ENCODE measurements at regions not wholly inside any gene's neighbourhood (a gene's known extent, or its start where the extent isn't known, plus 50 kb on each side); places are given as distances from the start of the nearest gene placed in this dataset.
"Not testable (repeated sequence)": the region's sequence is repeated elsewhere in the genome, so short reads cannot be mapped to it uniquely, and the experiment has no call there.

GRCh38 chr6:82419132-82419581 lies 55.5 kb downstream of the TPBG start:
- peak; percentile 82 for DNase-seq (ENCODE audit: low read depth)

- DNase-seq (ENCODE audit: low read depth): peak; percentile 74
These were observed 56.2 kb downstream of the TPBG start for GRCh38 chr6:82419859-82420258.

- no peak for DNase-seq (ENCODE audit: low read depth)
These were observed 67.0 kb downstream of the TPBG start for GRCh38 chr6:82430611-82431010.

- DNase-seq (ENCODE audit: low read depth): no peak
These were observed 73.1 kb downstream of the TPBG start for GRCh38 chr6:82436740-82437139.

GRCh38 chr6:82437701-82438100 lies 74.1 kb downstream of the TPBG start:
- DNase-seq (ENCODE audit: low read depth): no peak

- no peak for DNase-seq (ENCODE audit: low read depth)
These were observed 77.6 kb downstream of the TPBG start for GRCh38 chr6:82441047-82441855.

- DNase-seq (ENCODE audit: low read depth): no peak
These were observed 78.6 kb downstream of the TPBG start for GRCh38 chr6:82442061-82442719.

GRCh38 chr6:82458147-82458546 lies 94.5 kb downstream of the TPBG start:
- DNase-seq (ENCODE audit: low read depth): no peak

- no peak for DNase-seq (ENCODE audit: low read depth)
These were observed 95.1 kb downstream of the TPBG start for GRCh38 chr6:82458705-82459104.

GRCh38 chr6:82461536-82461935 lies 97.9 kb downstream of the TPBG start:
- no peak for DNase-seq (ENCODE audit: low read depth)

- peak; percentile 3 for DNase-seq (ENCODE audit: low read depth)
These were observed 103.7 kb downstream of the TPBG start for GRCh38 chr6:82467338-82467737.

- not testable (repeated sequence) for DNase-seq (ENCODE audit: low read depth)
These were observed 106.5 kb downstream of the TPBG start for GRCh38 chr6:82470123-82470522.

GRCh38 chr6:82475106-82475505 lies 111.5 kb downstream of the TPBG start:
- not testable (repeated sequence) for DNase-seq (ENCODE audit: low read depth)

- no peak for DNase-seq (ENCODE audit: low read depth)
These were observed 120.4 kb downstream of the TPBG start for GRCh38 chr6:82484001-82484400.

GRCh38 chr6:82484737-82485626 lies 121.4 kb downstream of the TPBG start:
- DNase-seq (ENCODE audit: low read depth): no peak

- no peak for DNase-seq (ENCODE audit: low read depth)
These were observed 124.3 kb downstream of the TPBG start for GRCh38 chr6:82487895-82488294.

GRCh38 chr6:82488403-82488802 lies 124.8 kb downstream of the TPBG start:
- no peak for DNase-seq (ENCODE audit: low read depth)

GRCh38 chr6:82492134-82492533 lies 128.5 kb downstream of the TPBG start:
- no peak for DNase-seq (ENCODE audit: low read depth)

- DNase-seq (ENCODE audit: low read depth): no peak
These were observed 129.8 kb downstream of the TPBG start for GRCh38 chr6:82493467-82493866.

GRCh38 chr6:82494367-82494766 lies 130.8 kb downstream of the TPBG start:
- DNase-seq (ENCODE audit: low read depth): no peak

- DNase-seq (ENCODE audit: low read depth): not testable (repeated sequence)
These were observed 138.3 kb downstream of the TPBG start for GRCh38 chr6:82501901-82502300.

- DNase-seq (ENCODE audit: low read depth): peak; percentile 9
These were observed 142.9 kb downstream of the TPBG start for GRCh38 chr6:82506526-82506925.

Data from fibroblast of gingiva (primary cell).